Ovary (tissue), 3 donors: ENCODE measurements at regions not wholly inside any gene's neighbourhood (a gene's known extent, or its start where the extent isn't known, plus 50 kb on each side); places are given as distances from the start of the nearest gene placed in this dataset.

Source experiments
- CTCF ChIP-seq, 3 donors: fragments of 450-650 bp in 2 of 3; fragments of 200-600 bp in 1 of 3; IDR thresholded peaks; one replicate each; pipeline versions ENCODE4 v1.5.1 to v1.8.0; 2016 to 2022; ENCODE audit warnings: antibody characterized with exemption in 3 of 3, mild to moderate bottlenecking in 1 of 3
- EP300 ChIP-seq: sonication (generic); formaldehyde crosslinking; IDR thresholded peaks from one replicate; pipeline ENCODE4 v1.6.1; 2017; ENCODE audit warnings: antibody characterized with exemption
- POLR2A ChIP-seq: fragments of 450-650 bp; IDR thresholded peaks from one replicate; pipeline ENCODE4 v1.6.1; 2017; ENCODE audit warnings: antibody characterized with exemption, mild to moderate bottlenecking, moderate library complexity
- donor health status: DM: no; HTN: no; CAD: no.

GRCh38 chr12:114784526-114784925 is 100.6 kb upstream of the TBX3 start:
- no peak for TF ChIP-seq CTCF (IDR thresholded peaks at IDR 0.05)
- no peak for TF ChIP-seq POLR2A
- no peak for TF ChIP-seq EP300
